GM12878 (cell line): ENCODE measurements at regions not wholly inside any gene's neighbourhood (a gene's known extent, or its start where the extent isn't known, plus 50 kb on each side); places are given as distances from the start of the nearest gene placed in this dataset.

Experiments
- ATAC-seq: fragments of 200-7000 bp; cut with Tn5 transposase; 3 replicates; pipeline ENCODE4 v1.9.1; 2020; ENCODE audit warnings: mild to moderate bottlenecking, moderate library complexity
- BruUV-seq: library from RNA; stranded (reverse); fragments of 400-500 nt; replicated peaks from 2 replicates; lab custom pipeline; 2021; lab: Mats Ljungman, UMichigan
- CTCF ChIA-PET: fragments of 300-600 bp; sonication (Branson Sonifier 250); formaldehyde crosslinking; extraction: SDS; loops from one replicate; lab custom pipeline; 2021; ENCODE audit warnings: inconsistent platforms; lab: Yijun Ruan, JAX
- POLR2A ChIA-PET: fragments of 350-600 bp; formaldehyde crosslinking; extraction: SDS; loops from one replicate; lab custom pipeline; 2021; ENCODE audit warnings: inconsistent platforms; lab: Charles Lee
- RAD21 ChIA-PET: fragments of 300-600 bp; sonication (Branson Sonifier 250); formaldehyde crosslinking; loops from one replicate; lab custom pipeline; 2023; ENCODE audit warnings: antibody characterized with exemption; ENCODE audit not compliant: unreplicated experiment; lab: Charles Lee
- SMC1A ChIA-PET: fragments of 300-600 bp; sonication (Branson Sonifier 250); formaldehyde crosslinking; loops from one replicate; lab custom pipeline; 2023; ENCODE audit not compliant: unreplicated experiment, uncharacterized antibody; lab: Charles Lee
- DNase-seq: peaks from one replicate; pipeline ENCODE4 v3.0.0-alpha.2; 2011; ENCODE audit warnings: low read depth, low spot score
- FAIRE-seq: peaks from 3 replicates; lab custom pipeline; 2011; peaks lifted over from hg19 to GRCh38; lab: Jason Lieb, UNC
- H2AFZ ChIP-seq: 2 replicates; pipeline ENCODE4 v1.6.0; 2011; ENCODE audit warnings: low read depth, low read length, control low read depth; ENCODE audit not compliant: control insufficient read depth
- H3K27ac ChIP-seq: 2 replicates; pipeline ENCODE4 v1.5.1; 2011; ENCODE audit warnings: control low read depth; ENCODE audit not compliant: control insufficient read depth, insufficient read depth
- H3K27me3 ChIP-seq, 2 experiments: replicated peaks in 1 of 2; 2 replicates each; pipeline versions ENCODE4 v1.6.0 to v1.6.1; 2011; ENCODE audit warnings: low read length in 1 of 2; ENCODE audit not compliant: control insufficient read depth in 2 of 2, insufficient read depth in 2 of 2
- H3K36me3 ChIP-seq, 2 experiments: 2 replicates each; pipeline ENCODE4 v1.5.1; 2011; ENCODE audit warnings: low read length in 1 of 2; ENCODE audit not compliant: control insufficient read depth in 2 of 2, insufficient read depth in 2 of 2
- H3K4me1 ChIP-seq: 2 replicates; pipeline ENCODE4 v1.6.1; 2011; ENCODE audit warnings: mild to moderate bottlenecking, low read length, moderate library complexity, mixed read lengths; ENCODE audit not compliant: control insufficient read depth, insufficient read depth
- H3K4me2 ChIP-seq: 2 replicates; pipeline ENCODE4 v1.6.0; 2011; ENCODE audit warnings: control low read depth; ENCODE audit not compliant: control insufficient read depth, insufficient read depth
- H3K4me3 ChIP-seq: fragments of 200-600 bp; sonication (generic); 2 replicates; pipeline ENCODE4 v1.5.1; 2016
- H3K79me2 ChIP-seq: 2 replicates; pipeline ENCODE4 v1.6.0; 2011; ENCODE audit warnings: low read length; ENCODE audit not compliant: control insufficient read depth, insufficient read depth
- H3K9ac ChIP-seq: 2 replicates; pipeline ENCODE4 v1.8.0; 2011; ENCODE audit warnings: low read length, control low read depth, mixed read lengths; ENCODE audit not compliant: control insufficient read depth, insufficient read depth
- H3K9me3 ChIP-seq: replicated peaks from 3 replicates; pipeline ENCODE4 v1.5.1; 2011; ENCODE audit warnings: mild to moderate bottlenecking, low read length; ENCODE audit not compliant: control insufficient read depth, insufficient read depth
- H4K20me1 ChIP-seq: 2 replicates; pipeline ENCODE4 v1.6.0; 2011; ENCODE audit not compliant: control insufficient read depth, insufficient read depth
- CEBPB ChIP-seq, 2 experiments: fragments of 150-350 bp in 1 of 2; IDR thresholded peaks; 2 replicates each; pipeline ENCODE4 v1.6.1; 2012 to 2014; ENCODE audit warnings: low read depth in 2 of 2, low read length in 2 of 2, borderline replicate concordance in 1 of 2, inconsistent platforms in 1 of 2
- CREB1 ChIP-seq: IDR thresholded peaks from 2 replicates; pipeline ENCODE4 v1.6.1; 2012; ENCODE audit warnings: low read depth, mild to moderate bottlenecking, inconsistent platforms
- E4F1 ChIP-seq: fragments of 450-650 bp; IDR thresholded peaks from 2 replicates; pipeline ENCODE4 v1.6.1; 2018; ENCODE audit warnings: borderline replicate concordance, mild to moderate bottlenecking; ENCODE audit not compliant: partially characterized antibody
- EED ChIP-seq: sonication (generic); IDR thresholded peaks from 2 replicates; pipeline ENCODE4 v1.6.1; 2016; ENCODE audit warnings: antibody characterized with exemption, low read depth
- ELK1 ChIP-seq: IDR thresholded peaks from 2 replicates; pipeline ENCODE4 v1.6.1; 2012; ENCODE audit warnings: low read depth, low read length, improper control_type of control experiment
- HDAC2 ChIP-seq: fragments of 200-600 bp; sonication (generic); IDR thresholded peaks from 2 replicates; pipeline ENCODE4 v1.6.1; 2017
- IRF5 ChIP-seq: fragments of 450-650 bp; IDR thresholded peaks from 2 replicates; pipeline ENCODE4 v1.6.1; 2017; ENCODE audit warnings: borderline replicate concordance
- JUNB ChIP-seq: IDR thresholded peaks from 2 replicates; pipeline ENCODE4 v1.6.1; 2016; ENCODE audit warnings: antibody characterized with exemption, mild to moderate bottlenecking
- MTA3 ChIP-seq: IDR thresholded peaks from 2 replicates; pipeline ENCODE4 v1.6.1; 2012; ENCODE audit warnings: low read length, inconsistent platforms, borderline replicate concordance
- PML ChIP-seq: IDR thresholded peaks from 2 replicates; pipeline ENCODE4 v1.6.1; 2012; ENCODE audit warnings: low read length, inconsistent platforms
- SMC3 ChIP-seq: IDR thresholded peaks from 2 replicates; pipeline ENCODE4 v1.6.1; 2011; ENCODE audit warnings: low read length, improper control_type of control experiment, borderline replicate concordance
- SREBF2 ChIP-seq: IDR thresholded peaks from 2 replicates; pipeline ENCODE4 v1.6.1; 2012; ENCODE audit warnings: mild to moderate bottlenecking, low read length
- TARDBP ChIP-seq: IDR thresholded peaks from 2 replicates; pipeline ENCODE4 v1.6.1; 2016; ENCODE audit warnings: borderline replicate concordance
- TCF3 ChIP-seq: IDR thresholded peaks from 2 replicates; pipeline ENCODE4 v1.6.1; 2012; ENCODE audit warnings: low read depth, mild to moderate bottlenecking, low read length, borderline replicate concordance; ENCODE audit not compliant: insufficient read depth
- WRNIP1 ChIP-seq: IDR thresholded peaks from 2 replicates; pipeline ENCODE4 v1.6.1; 2011; ENCODE audit warnings: low read depth, low read length, improper control_type of control experiment, borderline replicate concordance
- ZBTB4 ChIP-seq: fragments of 450-650 bp; formaldehyde crosslinking; IDR thresholded peaks from 2 replicates; pipeline ENCODE4 v1.4.0; 2022; ENCODE audit warnings: mild to moderate bottlenecking, moderate library complexity
- ZNF207 ChIP-seq: fragments of 450-650 bp; IDR thresholded peaks from 2 replicates; pipeline ENCODE4 v1.6.1; 2014; ENCODE audit warnings: antibody characterized with exemption, mild to moderate bottlenecking, borderline replicate concordance
- WGBS: methylation state at CpG from one replicate; pipeline ENCODE4 v1.1.6; 2016; ENCODE audit warnings: low lambda C conversion rate; ENCODE audit not compliant: insufficient replicate concordance, insufficient coverage; ENCODE audit errors: missing lambda C conversion rate; 5-methylcytosine and 5-hydroxymethylcytosine counted together
- in situ Hi-C: fragments of 300-500 bp; cut with MboI; formaldehyde crosslinking; loops from 9 replicates; pipeline ENCODE4 v1.14.3; 2018; ENCODE audit warnings: mixed read lengths
- intact Hi-C: fragments of 100-400 bp; cut with micrococcal nuclease; formaldehyde crosslinking; loops from one replicate; pipeline ENCODE4 v1.14.2; 2022; ENCODE audit not compliant: unreplicated experiment

- TF ChIP-seq TCF3, result no peak
- TF ChIP-seq ELK1, result no peak
- TF ChIP-seq PML, result no peak
Observed at GRCh38 chr6:133046576-133046975, 194.6 kb upstream of the EYA4 start (continued).

GRCh38 chr6:133047065-133047665, 194.0 kb upstream of the EYA4 start:
- no peak overlapping the region for H3K4me3 ChIP-seq
- TF ChIP-seq CEBPB (IDR thresholded peaks at IDR 0.05; ENCODE audit: borderline replicate concordance in 1 of 2, low read depth in 2 of 2, low read length in 2 of 2) (no peak), EED (no peak), MTA3 (no peak), ZBTB4 (CRISPR knock-in tag) (no peak), SMC3 (no peak), WRNIP1 (no peak), HDAC2 (no peak), TARDBP (no peak), SREBF2 (no peak), E4F1 (no peak), JUNB (no peak), ZNF207 (no peak), CREB1 (no peak), IRF5 (no peak)

More at GRCh38 chr6:133047065-133047665, 194.0 kb upstream of the EYA4 start:
- Histone ChIP-seq H2AFZ (no peak overlapping the region), H3K4me2 (no peak overlapping the region), H3K27ac (no peak overlapping the region), H3K9me3 (no peaks in the 10 kb centered on the region), H4K20me1 (no peaks in the 10 kb centered on the region), H3K27me3 (no peaks in the 10 kb centered on the region), H3K9ac (no peak overlapping the region), H3K36me3 (no peaks in the 10 kb centered on the region), H3K79me2 (no peaks in the 10 kb centered on the region), H3K4me1 (no peaks in the 10 kb centered on the region)
- ChIA-PET RAD21 (no interaction called here), SMC1A (no interaction called here), CTCF (interaction anchor here (1.0 to 1.2 kb wide), 3 partner anchors 9 to 517 kb away, joined by 3 read pairs; no protein-coding TSS in a partner anchor), POLR2A (no interaction called here)
- intact Hi-C loops, result no loop called here
- ATAC-seq (no peak), DNase-seq (no peak), FAIRE-seq (no peak)
- BruUV-seq, result no TSS peak
- 30% methylated on average over 5 of the region's 5 CpGs for WGBS
- in situ Hi-C loops, result no loop called here
